A549 (cell line): ENCODE measurements at regions not wholly inside any gene's neighbourhood (a gene's known extent, or its start where the extent isn't known, plus 50 kb on each side); places are given as distances from the start of the nearest gene placed in this dataset.
"Not testable (repeated sequence)": the region's sequence is repeated elsewhere in the genome, so short reads cannot be mapped to it uniquely, and the experiment has no call there.

Experiments
- ATAC-seq, 2 experiments: fragments of 200-7000 bp in 1 of 2; fragments of >200 bp in 1 of 2; cut with Nextera tagmentation in 1 of 2; cut with Tn5 transposase in 1 of 2; 3 replicates each; pipeline versions ENCODE4 v1.8.0 to v1.9.1; 2018 to 2020; ENCODE audit warnings: mild to moderate bottlenecking in 1 of 2, moderate library complexity in 1 of 2
- CTCF ChIA-PET: fragments of 300-600 bp; sonication (Branson Sonifier 250); formaldehyde crosslinking; extraction: SDS; loops from one replicate; lab custom pipeline; 2021; ENCODE audit warnings: antibody characterized with exemption, inconsistent platforms; lab: Yijun Ruan, JAX
- POLR2A ChIA-PET: fragments of 350-600 bp; formaldehyde crosslinking; extraction: SDS; loops from one replicate; lab custom pipeline; 2021; ENCODE audit warnings: antibody characterized with exemption, inconsistent platforms; lab: Yijun Ruan, JAX
- DNase-seq, 2 experiments: peaks; one replicate each; pipeline versions ENCODE4 v3.0.0 to v3.0.0-alpha.2; 2011 to 2016; ENCODE audit warnings: low read depth in 1 of 2, low spot score in 1 of 2
- FAIRE-seq: peaks from 2 replicates; lab custom pipeline; 2011; peaks lifted over from hg19 to GRCh38; lab: Jason Lieb, UNC
- H3K27ac ChIP-seq, 2 experiments: fragments of >200 bp; sonication (Bioruptor Twin); formaldehyde crosslinking; 3 replicates each; pipeline ENCODE4 v1.5.1; 2016 to 2017
- H3K4me1 ChIP-seq: fragments of >200 bp; sonication (Bioruptor Twin); formaldehyde crosslinking; 3 replicates; pipeline ENCODE4 v1.6.1; 2016
- H3K4me2 ChIP-seq: fragments of >200 bp; sonication (Bioruptor Twin); formaldehyde crosslinking; 3 replicates; pipeline ENCODE4 v1.6.1; 2016
- H3K4me3 ChIP-seq: fragments of >200 bp; sonication (Bioruptor Twin); formaldehyde crosslinking; 3 replicates; pipeline ENCODE4 v1.5.1; 2016
- H3K9me3 ChIP-seq: fragments of >200 bp; sonication (Bioruptor Twin); formaldehyde crosslinking; 3 replicates; pipeline ENCODE4 v1.6.1; 2016
- CBX2 ChIP-seq: fragments of 200-600 bp; sonication (generic); IDR thresholded peaks from 2 replicates; pipeline ENCODE4 v1.6.1; 2016; ENCODE audit warnings: low read depth, mild to moderate bottlenecking, borderline replicate concordance
- CHD4 ChIP-seq: fragments of 200-600 bp; sonication (generic); IDR thresholded peaks from 2 replicates; pipeline ENCODE4 v1.6.1; 2016; ENCODE audit warnings: antibody characterized with exemption, mild to moderate bottlenecking, borderline replicate concordance
- CTCF ChIP-seq: fragments of >200 bp; sonication (Bioruptor Twin); formaldehyde crosslinking; IDR thresholded peaks from 3 replicates; pipeline ENCODE4 v1.5.1; 2016
- E2F6 ChIP-seq: IDR thresholded peaks from 2 replicates; pipeline ENCODE4 v1.6.1; 2012; ENCODE audit warnings: low read depth, borderline replicate concordance
- ELK1 ChIP-seq: fragments of 150-350 bp; IDR thresholded peaks from 2 replicates; pipeline ENCODE4 v1.6.1; 2014; ENCODE audit warnings: low read depth, mild to moderate bottlenecking, low read length
- EP300 ChIP-seq, 2 experiments: fragments of >200 bp; sonication (Bioruptor Twin); formaldehyde crosslinking; IDR thresholded peaks; 2 replicates in 1 of 2; 3 replicates in 1 of 2; pipeline ENCODE4 v1.6.1; 2016 to 2017
- GATA3 ChIP-seq: IDR thresholded peaks from 2 replicates; pipeline ENCODE4 v1.6.1; 2012; ENCODE audit warnings: borderline replicate concordance
- HES2 ChIP-seq: fragments of >200 bp; sonication (Bioruptor Twin); formaldehyde crosslinking; IDR thresholded peaks from 2 replicates; pipeline ENCODE4 v1.6.1; 2016
- HMGXB4 ChIP-seq: fragments of 250-450 bp; sonication (Bioruptor Pico); IDR thresholded peaks from 2 replicates; pipeline ENCODE4 v1.5.0; 2021; ENCODE audit warnings: mild to moderate bottlenecking, moderate library complexity, borderline replicate concordance
- HOXB13 ChIP-seq: fragments of 250-450 bp; sonication (Bioruptor Pico); IDR thresholded peaks from 2 replicates; pipeline ENCODE4 v1.5.0; 2020; ENCODE audit warnings: low read depth, mild to moderate bottlenecking, moderate library complexity
- HOXB5 ChIP-seq: fragments of 250-450 bp; sonication (Bioruptor Pico); IDR thresholded peaks from 2 replicates; pipeline ENCODE4 v1.5.0; 2020; ENCODE audit warnings: mild to moderate bottlenecking, moderate library complexity
- JUN ChIP-seq, 2 experiments: fragments of >200 bp; sonication (Bioruptor Twin); formaldehyde crosslinking; IDR thresholded peaks; 2 replicates in 1 of 2; 3 replicates in 1 of 2; pipeline ENCODE4 v1.6.1; 2016 to 2017
- MAZ ChIP-seq: fragments of 150-350 bp; IDR thresholded peaks from 2 replicates; pipeline ENCODE4 v1.6.1; 2014; ENCODE audit warnings: antibody characterized with exemption, low read depth, low read length, borderline replicate concordance
- NPAS2 ChIP-seq: fragments of 250-450 bp; sonication (Bioruptor Pico); IDR thresholded peaks from 2 replicates; pipeline ENCODE4 v1.8.0; 2022; ENCODE audit warnings: mild to moderate bottlenecking, moderate library complexity, borderline replicate concordance
- POLR2AphosphoS2 ChIP-seq: conservative IDR thresholded peaks from 2 replicates; pipeline ENCODE4 v1.6.1; 2012; ENCODE audit warnings: low read length, improper control_type of control experiment, inconsistent platforms
- RAD21 ChIP-seq, 2 experiments: fragments of >200 bp in 1 of 2; sonication (Bioruptor Twin) in 1 of 2; formaldehyde crosslinking in 1 of 2; IDR thresholded peaks in 1 of 2; conservative IDR thresholded peaks in 1 of 2; 2 replicates in 1 of 2; 3 replicates in 1 of 2; pipeline ENCODE4 v1.6.1; 2012 to 2018; ENCODE audit warnings: inconsistent platforms in 1 of 2
- REST ChIP-seq: fragments of 200-600 bp; sonication (generic); IDR thresholded peaks from 2 replicates; pipeline ENCODE4 v1.6.1; 2016; ENCODE audit warnings: antibody characterized with exemption, mild to moderate bottlenecking, moderate library complexity
- RNF2 ChIP-seq: fragments of 200-600 bp; sonication (generic); IDR thresholded peaks from 2 replicates; pipeline ENCODE4 v1.6.1; 2016; ENCODE audit warnings: low read depth, mild to moderate bottlenecking, antibody characterized with exemption, moderate library complexity, borderline replicate concordance
- SMC3 ChIP-seq: fragments of >200 bp; sonication (Bioruptor Twin); formaldehyde crosslinking; IDR thresholded peaks from 3 replicates; pipeline ENCODE4 v1.6.1; 2018; ENCODE audit warnings: inconsistent platforms
- ZNF302 ChIP-seq: fragments of 250-450 bp; sonication (Bioruptor Pico); IDR thresholded peaks from 2 replicates; pipeline ENCODE4 v1.9.0; 2021; ENCODE audit warnings: inconsistent platforms, mild to moderate bottlenecking, moderate library complexity
- WGBS: methylation state at CpG from one replicate; pipeline ENCODE4 v1.1.6; 2017; ENCODE audit errors: missing lambda C conversion rate; 5-methylcytosine and 5-hydroxymethylcytosine counted together

GRCh38 chr16:66025751-66026150 lies 340.7 kb upstream of the CDH5 start:
- FAIRE-seq: no peak
- no peaks in the 10 kb centered on the region for H3K4me1 ChIP-seq
- no peak for ATAC-seq

GRCh38 chr16:66024567-66024966 lies 341.9 kb upstream of the CDH5 start:
- H3K4me3 ChIP-seq, H3K27ac ChIP-seq, POLR2A ChIA-PET, ATAC-seq, H3K4me2 ChIP-seq, DNase-seq, H3K4me1 ChIP-seq, FAIRE-seq, H3K9me3 ChIP-seq: not testable (repeated sequence)
- CTCF ChIA-PET: interaction anchor here (1.0 kb wide), 1 partner anchor 124 kb away, joined by 4 read pairs; no protein-coding TSS in a partner anchor
- WGBS: 0% methylated on average over 2 of the region's 2 CpGs

More at GRCh38 chr16:66025751-66026150, 340.7 kb upstream of the CDH5 start:
- TF ChIP-seq ZNF302 (CRISPR knock-in tag): no peak
- TF ChIP-seq REST: no peak
- no peak for TF ChIP-seq RNF2
- TF ChIP-seq E2F6: no peak
- no peak for TF ChIP-seq HES2
- TF ChIP-seq CHD4: no peak
- TF ChIP-seq JUN (IDR thresholded peaks at IDR 0.05): no peak
- TF ChIP-seq HOXB5: no peak
- no peak for TF ChIP-seq HOXB13 (CRISPR knock-in tag)
- TF ChIP-seq ELK1: no peak
- TF ChIP-seq CBX2: no peak
- no peak for TF ChIP-seq EP300 (IDR thresholded peaks at IDR 0.05)
- TF ChIP-seq POLR2AphosphoS2: no peak
- no peak for TF ChIP-seq SMC3
- TF ChIP-seq HMGXB4 (CRISPR knock-in tag): no peak
- TF ChIP-seq GATA3: no peak
- no peak for TF ChIP-seq NPAS2 (CRISPR knock-in tag)
- no peak for TF ChIP-seq RAD21 (conservative IDR thresholded peaks at IDR 0.05 in 1 of 2, IDR thresholded peaks at IDR 0.05 in 1 of 2)
- no peak for TF ChIP-seq MAZ
- TF ChIP-seq CTCF: no peak
- no peak for DNase-seq
- Histone ChIP-seq H3K27ac (no peak overlapping the region), H3K4me3 (no peak overlapping the region), H3K9me3 (no peaks in the 10 kb centered on the region), H3K4me2 (no peak overlapping the region)
- 0% methylated on average over 1 of the region's 1 CpG for WGBS
- ChIA-PET POLR2A (no interaction called here), CTCF (interaction anchor here (0.5 kb wide), 1 partner anchor 223 kb away, joined by 3 read pairs; no protein-coding TSS in a partner anchor)
